Mesenchymal stem cell (in vitro differentiated cells and primary cell): ENCODE measurements at regions not wholly inside any gene's neighbourhood (a gene's known extent, or its start where the extent isn't known, plus 50 kb on each side); places are given as distances from the start of the nearest gene placed in this dataset.

Experiments
- DNase-seq: peaks from one replicate; pipeline ENCODE4 v3.0.0-alpha.2; 2013
- H2AFZ ChIP-seq: one replicate; pipeline ENCODE4 v1.6.1; 2013; ENCODE audit warnings: low read depth, mild to moderate bottlenecking, control low read depth, inconsistent platforms, low read length, moderate library complexity
- H2AK5ac ChIP-seq: 2 replicates; pipeline ENCODE4 v1.6.1; 2013; ENCODE audit warnings: low read length, moderate library complexity, mild to moderate bottlenecking, inconsistent platforms; ENCODE audit not compliant: severe bottlenecking
- H2BK120ac ChIP-seq: one replicate; pipeline ENCODE4 v1.6.1; 2013; ENCODE audit warnings: low read depth, mild to moderate bottlenecking, inconsistent platforms, low read length, moderate library complexity
- H2BK12ac ChIP-seq, 2 experiments: one replicate each; pipeline ENCODE4 v1.6.1; 2013; ENCODE audit warnings: inconsistent platforms in 2 of 2, low read length in 2 of 2, mild to moderate bottlenecking in 2 of 2, moderate library complexity in 2 of 2, control low read depth in 1 of 2
- H2BK15ac ChIP-seq: one replicate; pipeline ENCODE4 v1.6.1; 2013; ENCODE audit warnings: mild to moderate bottlenecking, low read depth, inconsistent platforms; ENCODE audit not compliant: poor library complexity, severe bottlenecking
- H2BK5ac ChIP-seq: 2 replicates; pipeline ENCODE4 v1.6.1; 2013; ENCODE audit warnings: low read depth, mild to moderate bottlenecking, low read length, control low read depth, inconsistent platforms; ENCODE audit not compliant: poor library complexity, severe bottlenecking
- H3K14ac ChIP-seq, 2 experiments: one replicate each; pipeline ENCODE4 v1.6.1; 2013; ENCODE audit warnings: inconsistent platforms in 2 of 2, low read length in 2 of 2, control low read depth in 1 of 2, mild to moderate bottlenecking in 1 of 2, moderate library complexity in 1 of 2
- H3K18ac ChIP-seq, 2 experiments: one replicate each; pipeline ENCODE4 v1.6.1; 2013; ENCODE audit warnings: inconsistent platforms in 2 of 2, low read length in 2 of 2, control low read depth in 1 of 2, low read depth in 1 of 2, mild to moderate bottlenecking in 1 of 2
- H3K23ac ChIP-seq, 2 experiments: one replicate each; pipeline ENCODE4 v1.6.1; 2013; ENCODE audit warnings: inconsistent platforms in 2 of 2, low read length in 2 of 2, mild to moderate bottlenecking in 2 of 2, moderate library complexity in 2 of 2, control low read depth in 1 of 2
- H3K27ac ChIP-seq: 2 replicates; pipeline ENCODE4 v1.5.1; 2013; ENCODE audit warnings: mild to moderate bottlenecking, moderate library complexity, low read length, control low read depth, inconsistent platforms; ENCODE audit not compliant: poor library complexity, severe bottlenecking
- H3K27me3 ChIP-seq, 2 experiments: 2 replicates each; pipeline versions ENCODE4 v1.6.1 to v1.7.0; 2013; ENCODE audit warnings: low read length in 2 of 2, mild to moderate bottlenecking in 2 of 2, moderate library complexity in 2 of 2, control low read depth in 1 of 2, inconsistent platforms in 1 of 2; ENCODE audit not compliant: control insufficient read depth in 1 of 2, insufficient read depth in 1 of 2
- H3K36me3 ChIP-seq, 2 experiments: 2 replicates each; pipeline versions ENCODE4 v1.6.1 to v1.7.0; 2013; ENCODE audit warnings: low read length in 2 of 2, control low read depth in 1 of 2, inconsistent platforms in 1 of 2, low read depth in 1 of 2, mild to moderate bottlenecking in 1 of 2; ENCODE audit not compliant: insufficient read depth in 2 of 2, control insufficient read depth in 1 of 2
- H3K4ac ChIP-seq, 2 experiments: one replicate each; pipeline ENCODE4 v1.6.1; 2013; ENCODE audit warnings: inconsistent platforms in 2 of 2, low read length in 2 of 2, mild to moderate bottlenecking in 2 of 2, moderate library complexity in 2 of 2, control low read depth in 1 of 2, low read depth in 1 of 2
- H3K4me1 ChIP-seq: 2 replicates; pipeline ENCODE4 v1.6.1; 2013; ENCODE audit warnings: low read depth, low read length, control low read depth; ENCODE audit not compliant: control insufficient read depth, insufficient read depth
- H3K4me2 ChIP-seq: 2 replicates; pipeline ENCODE4 v1.6.1; 2013; ENCODE audit warnings: low read length, mild to moderate bottlenecking, inconsistent platforms; ENCODE audit not compliant: poor library complexity, severe bottlenecking
- H3K4me3 ChIP-seq, 2 experiments: 2 replicates each; pipeline versions ENCODE4 v1.5.1 to v1.7.0; 2013; ENCODE audit warnings: low read length in 2 of 2, mild to moderate bottlenecking in 2 of 2, control low read depth in 1 of 2, low read depth in 1 of 2; ENCODE audit not compliant: insufficient read depth in 1 of 2
- H3K79me1 ChIP-seq: replicated peaks from 2 replicates; pipeline ENCODE4 v1.6.1; 2013; ENCODE audit warnings: mild to moderate bottlenecking, control low read depth, low read length, inconsistent platforms; ENCODE audit not compliant: poor library complexity, severe bottlenecking
- H3K9ac ChIP-seq: 2 replicates; pipeline ENCODE4 v1.7.0; 2013; ENCODE audit warnings: mild to moderate bottlenecking, low read length, moderate library complexity
- H3K9me3 ChIP-seq: 2 replicates; pipeline ENCODE4 v1.7.0; 2013; ENCODE audit warnings: mild to moderate bottlenecking, low read length; ENCODE audit not compliant: control insufficient read depth
- H4K8ac ChIP-seq: one replicate; pipeline ENCODE4 v1.6.1; 2013; ENCODE audit warnings: inconsistent platforms, mild to moderate bottlenecking, low read length, moderate library complexity
- H4K91ac ChIP-seq: one replicate; pipeline ENCODE4 v1.6.1; 2013; ENCODE audit warnings: mild to moderate bottlenecking, low read length, inconsistent platforms
- WGBS: methylation state at CpG from one replicate; pipeline ENCODE4 v1.1.7; 2013; ENCODE audit warnings: mixed read lengths; 5-methylcytosine and 5-hydroxymethylcytosine counted together

- no peaks in the 10 kb centered on the region for H3K27me3 ChIP-seq
- no peak overlapping the region for H3K27ac ChIP-seq
- H3K14ac ChIP-seq = no peak overlapping the region
- H2AFZ ChIP-seq = no peak overlapping the region
- H2BK5ac ChIP-seq = no peak overlapping the region
- no peak overlapping the region for H3K4me3 ChIP-seq
- DNase-seq = no peak
- H3K9ac ChIP-seq = no peak overlapping the region
- H3K4ac ChIP-seq = no peak overlapping the region
- no peak overlapping the region for H2BK120ac ChIP-seq
- no peaks in the 10 kb centered on the region for H3K36me3 ChIP-seq
- H3K4me2 ChIP-seq = no peak overlapping the region
- no peak overlapping the region for H4K91ac ChIP-seq
- H2AK5ac ChIP-seq = no peak overlapping the region
- H2BK12ac ChIP-seq = no peak overlapping the region
- no peaks in the 10 kb centered on the region for H3K9me3 ChIP-seq
- H2BK15ac ChIP-seq = no peak overlapping the region
- no peaks in the 10 kb centered on the region for H3K79me1 ChIP-seq
- H4K8ac ChIP-seq = no peak overlapping the region
- no peak overlapping the region for H3K23ac ChIP-seq
- no peaks in the 10 kb centered on the region for H3K4me1 ChIP-seq
- WGBS = 88% methylated on average over 3 of the region's 3 CpGs
- H3K18ac ChIP-seq = no peak overlapping the region
Measured at GRCh38 chr18:60466677-60467076, 94.1 kb upstream of the MC4R start.

- Histone ChIP-seq H3K4me3 (no peak overlapping the region), H3K9ac (no peak overlapping the region), H3K4me1 (no peaks in the 10 kb centered on the region), H3K4me2 (no peak overlapping the region), H2BK15ac (no peak overlapping the region), H3K4ac (no peak overlapping the region), H4K91ac (no peak overlapping the region), H3K36me3 (no peaks in the 10 kb centered on the region), H3K23ac (no peak overlapping the region), H2BK12ac (no peak overlapping the region), H3K14ac (no peak overlapping the region), H3K27ac (no peak overlapping the region), H3K18ac (no peak overlapping the region), H2BK5ac (no peak overlapping the region), H2BK120ac (no peak overlapping the region), H3K27me3 (no peaks in the 10 kb centered on the region), H2AFZ (no peak overlapping the region), H3K79me1 (no peaks in the 10 kb centered on the region), H3K9me3 (no peaks in the 10 kb centered on the region), H2AK5ac (no peak overlapping the region), H4K8ac (no peak overlapping the region)
- no peak for DNase-seq
- WGBS = 64% methylated on average over 3 of the region's 5 CpGs
Measured at GRCh38 chr18:60469387-60470100, 97.0 kb upstream of the MC4R start.

GRCh38 chr18:60471652-60472051 is 99.1 kb upstream of the MC4R start:
- no CpG with 5 or more reads among the region's 1 CpG for WGBS
- no peak overlapping the region for H3K18ac ChIP-seq
- H4K91ac ChIP-seq = no peak overlapping the region

DNA sequence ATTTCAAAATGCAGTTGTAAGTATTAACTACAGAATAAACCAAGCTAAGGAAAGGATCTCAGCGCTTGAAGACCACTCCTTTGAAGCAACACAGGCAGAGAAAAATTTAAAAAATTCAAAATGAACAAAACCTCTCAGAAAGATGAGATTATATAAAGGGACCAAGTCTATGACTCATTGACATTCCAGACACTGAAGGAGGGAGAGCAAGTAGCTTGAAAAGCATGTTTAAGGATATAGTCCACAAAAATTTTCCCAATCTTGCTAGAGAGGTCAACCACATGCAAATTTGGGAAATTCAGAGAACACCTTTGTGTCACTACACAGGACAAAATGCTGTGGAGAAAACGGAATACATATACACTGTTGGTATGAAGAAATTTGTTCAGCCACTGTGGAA is 112.6 kb upstream of the MC4R start:
- Histone ChIP-seq H3K4ac (no peak overlapping the region), H3K9me3 (no peaks in the 10 kb centered on the region), H2AFZ (no peak overlapping the region), H2AK5ac (no peak overlapping the region), H3K4me3 (no peak overlapping the region), H3K4me2 (no peak overlapping the region), H3K36me3 (no peaks in the 10 kb centered on the region), H4K8ac (no peak overlapping the region), H3K27ac (no peak overlapping the region), H3K23ac (no peak overlapping the region), H3K4me1 (no peaks in the 10 kb centered on the region), H2BK120ac (no peak overlapping the region), H3K27me3 (no peaks in the 10 kb centered on the region), H2BK5ac (no peak overlapping the region), H4K91ac (no peak overlapping the region), H3K79me1 (no peaks in the 10 kb centered on the region), H3K18ac (no peak overlapping the region), H3K14ac (no peak overlapping the region), H2BK12ac (no peak overlapping the region), H2BK15ac (no peak overlapping the region), H3K9ac (no peak overlapping the region)
- WGBS = no CpG with 5 or more reads among the region's 2 CpGs
- DNase-seq = no peak

More at GRCh38 chr18:60471652-60472051, 99.1 kb upstream of the MC4R start:
- Histone ChIP-seq H3K36me3 (no peaks in the 10 kb centered on the region), H3K4me3 (no peak overlapping the region), H2BK5ac (no peak overlapping the region), H2AFZ (no peak overlapping the region), H3K4me1 (no peaks in the 10 kb centered on the region), H3K27me3 (no peaks in the 10 kb centered on the region), H3K79me1 (no peaks in the 10 kb centered on the region), H3K4me2 (no peak overlapping the region), H2AK5ac (no peak overlapping the region), H3K14ac (no peak overlapping the region), H3K9me3 (no peaks in the 10 kb centered on the region), H2BK120ac (no peak overlapping the region), H3K9ac (no peak overlapping the region), H2BK15ac (no peak overlapping the region), H3K27ac (peak overlapping the region; percentile 18), H3K23ac (no peak overlapping the region), H4K8ac (no peak overlapping the region), H2BK12ac (no peak overlapping the region), H3K4ac (no peak overlapping the region)
- no peak for DNase-seq
